ENCODE measurements at regions not wholly inside any gene's neighbourhood (a gene's known extent, or its start where the extent isn't known, plus 50 kb on each side); places are given as distances from the start of the nearest gene placed in this dataset.

DNA sequence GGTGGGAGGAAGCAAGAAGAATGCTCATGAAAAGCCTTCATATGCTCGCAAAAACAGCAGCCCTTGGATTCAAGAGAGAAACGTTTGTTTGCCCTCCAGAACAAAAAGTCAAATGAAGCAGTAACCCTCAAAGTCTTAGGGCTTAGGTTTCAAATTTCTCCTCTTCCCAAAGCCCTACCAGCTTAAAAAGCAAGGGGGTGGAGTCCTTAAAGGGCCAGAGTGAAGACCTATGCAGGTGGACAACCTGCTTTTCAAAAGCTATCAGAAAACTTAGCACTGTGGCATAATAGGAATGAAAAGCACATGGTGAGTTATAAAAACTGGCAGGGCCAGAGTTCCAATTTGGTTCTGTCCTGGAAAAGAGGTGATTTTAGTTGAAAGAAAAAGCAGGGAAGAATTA is 253.3 kb downstream of the NAP1L3 start:
- TF ChIP-seq RXRA (IDR thresholded peaks at IDR 0.05; ENCODE audit: borderline replicate concordance, low read depth) (no peak), RFX5 (IDR thresholded peaks at IDR 0.05; ENCODE audit: low read length) (no peak), RAD21 (IDR thresholded peaks at IDR 0.05; ENCODE audit: low read length) (no peak)
- TF ChIP-seq, protein P1, sequence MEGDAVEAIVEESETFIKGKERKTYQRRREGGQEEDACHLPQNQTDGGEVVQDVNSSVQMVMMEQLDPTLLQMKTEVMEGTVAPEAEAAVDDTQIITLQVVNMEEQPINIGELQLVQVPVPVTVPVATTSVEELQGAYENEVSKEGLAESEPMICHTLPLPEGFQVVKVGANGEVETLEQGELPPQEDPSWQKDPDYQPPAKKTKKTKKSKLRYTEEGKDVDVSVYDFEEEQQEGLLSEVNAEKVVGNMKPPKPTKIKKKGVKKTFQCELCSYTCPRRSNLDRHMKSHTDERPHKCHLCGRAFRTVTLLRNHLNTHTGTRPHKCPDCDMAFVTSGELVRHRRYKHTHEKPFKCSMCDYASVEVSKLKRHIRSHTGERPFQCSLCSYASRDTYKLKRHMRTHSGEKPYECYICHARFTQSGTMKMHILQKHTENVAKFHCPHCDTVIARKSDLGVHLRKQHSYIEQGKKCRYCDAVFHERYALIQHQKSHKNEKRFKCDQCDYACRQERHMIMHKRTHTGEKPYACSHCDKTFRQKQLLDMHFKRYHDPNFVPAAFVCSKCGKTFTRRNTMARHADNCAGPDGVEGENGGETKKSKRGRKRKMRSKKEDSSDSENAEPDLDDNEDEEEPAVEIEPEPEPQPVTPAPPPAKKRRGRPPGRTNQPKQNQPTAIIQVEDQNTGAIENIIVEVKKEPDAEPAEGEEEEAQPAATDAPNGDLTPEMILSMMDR (IDR thresholded peaks at IDR 0.05) = no peak

Data from SK-N-SH (cell line).